ENCODE measurements at regions not wholly inside any gene's neighbourhood (a gene's known extent, or its start where the extent isn't known, plus 50 kb on each side); places are given as distances from the start of the nearest gene placed in this dataset.

DNA sequence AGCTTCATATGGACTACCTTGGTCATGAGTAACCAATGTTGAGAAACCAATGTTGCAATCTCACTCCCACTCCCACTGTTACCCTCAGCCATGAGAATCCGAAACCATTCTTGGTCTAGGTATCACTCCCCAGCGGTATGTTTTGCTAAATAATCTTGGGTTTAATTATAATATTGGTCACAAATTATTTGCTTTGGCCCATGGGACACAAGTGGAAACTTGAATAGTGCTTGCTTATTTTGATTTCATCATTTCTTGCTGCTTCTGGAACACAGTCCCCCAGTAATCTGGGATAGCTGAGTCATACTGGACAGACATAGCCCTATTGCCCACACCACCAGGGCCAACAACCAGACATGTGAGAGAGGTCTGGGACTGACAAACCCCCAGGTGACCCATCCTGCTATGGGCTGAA is 171.6 kb upstream of the IPO5 start:
- TF ChIP-seq POLR2A (IDR thresholded peaks at IDR 0.05; ENCODE audit: low read depth, low read length) (no peak), CTCF (conservative IDR thresholded peaks at IDR 0.05; ENCODE audit: low read depth, low read length) (no peak), CEBPB (IDR thresholded peaks at IDR 0.05; ENCODE audit: low read depth, low read length) (no peak), MAZ (IDR thresholded peaks at IDR 0.05; ENCODE audit: borderline replicate concordance, low read depth, low read length) (no peak), BHLHE40 (IDR thresholded peaks at IDR 0.05; ENCODE audit: low read depth, low read length) (no peak), MAFK (IDR thresholded peaks at IDR 0.05; ENCODE audit: low read depth, low read length) (no peak), FOS (IDR thresholded peaks at IDR 0.05; ENCODE audit: low read depth, low read length) (no peak), RAD21 (IDR thresholded peaks at IDR 0.05; ENCODE audit: low read length) (no peak), RFX5 (IDR thresholded peaks at IDR 0.05; ENCODE audit: low read depth, low read length) (no peak)
